ENCODE measurements at regions not wholly inside any gene's neighbourhood (a gene's known extent, or its start where the extent isn't known, plus 50 kb on each side); places are given as distances from the start of the nearest gene placed in this dataset.
A peak's percentile ranks its signal among the peaks of the same experiment; 100 is the strongest.
"Not testable (repeated sequence)": the region's sequence is repeated elsewhere in the genome, so short reads cannot be mapped to it uniquely, and the experiment has no call there.

DNA sequence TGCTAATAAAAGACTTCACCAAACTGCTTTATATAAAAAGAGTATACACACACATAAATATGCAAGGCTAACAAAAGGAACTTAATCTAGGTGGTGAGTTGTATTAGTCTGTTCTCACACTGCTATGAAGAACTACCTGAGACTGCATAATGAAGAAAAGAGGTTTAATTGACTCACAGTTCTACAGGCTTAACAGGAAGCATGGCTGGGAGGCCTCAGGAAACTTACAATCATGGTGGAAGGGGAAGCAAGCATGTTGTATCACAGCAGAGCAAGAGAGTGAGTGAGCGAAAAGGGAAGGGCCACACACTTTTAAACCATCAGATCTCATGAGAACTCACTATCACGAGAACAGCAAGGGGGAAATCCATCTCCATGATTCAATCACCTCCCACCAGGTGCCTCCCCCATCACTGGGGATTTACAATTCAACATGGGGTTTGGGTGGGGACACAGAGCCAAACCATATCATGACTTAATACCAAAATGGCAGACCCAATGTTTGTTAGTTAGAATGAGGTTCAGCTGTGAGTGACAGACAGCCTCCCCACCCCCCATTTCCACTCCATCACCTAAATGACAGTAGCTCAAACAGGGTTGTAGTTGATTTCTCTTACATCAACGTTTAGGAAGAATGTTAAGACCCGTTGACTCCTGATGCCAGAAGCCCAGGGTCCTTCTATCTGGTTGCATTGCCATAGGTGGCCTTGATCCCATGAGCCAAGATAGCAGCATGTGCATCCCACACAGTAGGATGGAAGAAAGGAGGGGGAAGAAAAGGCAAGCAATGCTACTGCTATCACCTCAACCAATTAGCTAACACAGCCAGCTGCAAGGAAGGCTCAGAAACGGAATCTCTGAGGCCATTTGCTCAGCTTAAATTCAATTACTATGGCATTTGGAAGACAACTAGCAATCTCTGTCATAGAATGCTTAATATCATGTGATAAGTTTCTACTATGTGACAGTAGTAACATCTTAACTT, 77.0 kb downstream of the CCDC71L start:
- DNase-seq (ENCODE audit: low spot score): no peak

DNA sequence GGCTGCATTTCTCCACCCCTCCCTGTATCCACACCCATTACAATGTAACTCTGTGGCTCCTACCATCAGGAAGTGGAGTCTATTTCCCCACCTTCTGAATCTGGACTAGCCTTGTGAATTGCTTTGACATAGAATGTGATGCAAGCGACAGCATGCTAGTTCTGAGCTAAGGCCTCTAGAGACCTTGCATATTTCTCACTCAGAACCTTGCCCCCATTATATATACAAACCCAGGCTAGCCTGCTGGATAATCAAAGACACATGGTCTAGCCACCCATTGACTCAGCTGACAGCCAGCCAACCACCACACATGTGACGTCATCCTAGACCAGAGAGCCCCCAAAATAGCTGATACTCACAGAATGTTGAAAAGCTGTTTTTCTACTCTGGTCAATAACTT, 77.9 kb downstream of the CCDC71L start:
- no peak for DNase-seq (ENCODE audit: low spot score)

DNA sequence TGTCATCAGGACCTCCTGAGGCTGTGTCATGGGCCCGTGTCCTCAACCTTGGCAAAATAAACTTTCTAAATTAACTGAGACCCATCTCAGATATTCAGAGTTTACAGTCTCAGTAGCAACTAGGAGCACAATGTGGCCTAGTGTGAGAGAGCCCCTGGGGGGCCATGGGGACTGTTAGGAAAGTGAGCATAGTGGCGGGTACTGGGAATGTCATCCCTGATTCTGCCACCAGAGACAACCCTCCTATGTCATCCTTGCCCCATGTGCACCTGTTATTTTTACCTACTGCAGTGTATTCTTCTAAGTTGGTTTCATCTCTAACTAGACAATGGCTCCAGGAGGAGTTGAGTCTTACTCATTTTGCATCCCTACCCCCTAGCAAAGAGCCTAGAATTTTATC, 78.6 kb downstream of the CCDC71L start:
- no peak for DNase-seq (ENCODE audit: low spot score)

DNA sequence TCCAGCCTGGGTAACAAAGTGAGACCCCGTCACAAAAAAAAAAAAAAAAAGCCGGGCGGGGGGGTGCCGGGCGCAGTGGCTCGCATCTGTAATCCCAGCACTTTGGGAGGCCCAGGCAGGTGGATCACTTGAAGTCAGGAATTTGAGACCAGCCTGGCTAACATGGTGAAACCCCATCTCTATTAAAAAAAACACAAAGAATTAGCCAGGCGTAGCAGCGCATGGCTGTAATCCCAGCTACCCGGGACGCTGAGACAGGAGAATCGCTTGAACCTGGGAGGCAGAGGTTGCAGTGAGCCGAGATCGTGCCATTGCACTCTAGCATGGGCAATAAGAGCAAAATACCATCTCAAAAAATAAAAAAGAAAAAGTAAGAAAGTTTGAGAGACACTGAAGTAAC, 81.9 kb downstream of the CCDC71L start:
- DNase-seq (ENCODE audit: low spot score): not testable (repeated sequence)

DNA sequence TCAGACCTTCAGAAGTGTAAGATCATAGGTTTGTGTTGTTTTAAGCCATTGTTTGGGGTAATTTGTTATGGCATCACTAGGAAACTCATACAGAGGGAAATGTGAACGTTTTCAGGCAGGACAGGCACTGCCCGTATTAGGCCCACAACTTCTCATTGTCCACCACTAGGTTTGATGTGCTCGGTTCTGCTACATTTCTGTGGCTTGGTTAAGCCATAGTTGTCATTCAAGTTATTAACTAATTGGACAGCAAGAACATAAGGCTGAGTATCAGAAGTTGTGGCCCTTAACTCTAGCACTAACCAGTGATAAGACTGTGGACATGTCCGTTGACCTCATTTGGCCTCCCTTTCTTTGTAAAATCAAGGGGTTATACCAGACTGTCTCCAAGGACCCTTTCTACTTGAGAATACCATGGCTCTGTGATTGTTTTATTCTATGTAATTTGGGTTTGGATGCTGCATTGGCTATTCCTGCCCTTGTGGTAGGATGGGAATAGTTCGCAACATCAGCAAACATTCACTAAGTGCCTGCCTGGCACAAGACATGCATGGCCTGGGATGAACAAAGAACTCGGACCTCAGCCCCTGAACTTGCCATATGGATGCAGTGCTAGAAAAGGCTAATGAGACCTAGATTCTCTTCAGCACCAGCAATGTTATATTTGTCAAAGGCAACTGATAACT, 85.7 kb downstream of the CCDC71L start:
- no peak for DNase-seq (ENCODE audit: low spot score)

DNA sequence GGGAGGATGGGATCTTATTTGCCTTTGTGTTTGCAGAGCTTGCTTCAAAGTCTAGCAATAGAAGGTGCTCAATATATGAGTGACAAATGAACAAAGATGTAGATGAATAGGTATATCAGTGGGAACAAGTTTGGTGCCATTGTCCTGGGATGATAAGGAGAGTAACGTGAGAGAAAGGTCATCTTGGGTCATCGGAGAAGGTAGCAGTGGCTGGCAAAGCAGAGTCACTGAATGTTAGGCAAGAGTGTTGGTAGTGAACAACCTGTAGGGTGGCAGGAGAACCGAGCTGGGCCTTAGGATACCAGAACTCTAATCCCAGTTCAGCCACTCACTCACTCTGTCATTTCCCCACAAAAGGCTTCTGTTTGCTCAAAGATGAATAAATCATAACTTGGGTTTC, 87.2 kb downstream of the CCDC71L start:
- DNase-seq (ENCODE audit: low spot score): no peak

DNA sequence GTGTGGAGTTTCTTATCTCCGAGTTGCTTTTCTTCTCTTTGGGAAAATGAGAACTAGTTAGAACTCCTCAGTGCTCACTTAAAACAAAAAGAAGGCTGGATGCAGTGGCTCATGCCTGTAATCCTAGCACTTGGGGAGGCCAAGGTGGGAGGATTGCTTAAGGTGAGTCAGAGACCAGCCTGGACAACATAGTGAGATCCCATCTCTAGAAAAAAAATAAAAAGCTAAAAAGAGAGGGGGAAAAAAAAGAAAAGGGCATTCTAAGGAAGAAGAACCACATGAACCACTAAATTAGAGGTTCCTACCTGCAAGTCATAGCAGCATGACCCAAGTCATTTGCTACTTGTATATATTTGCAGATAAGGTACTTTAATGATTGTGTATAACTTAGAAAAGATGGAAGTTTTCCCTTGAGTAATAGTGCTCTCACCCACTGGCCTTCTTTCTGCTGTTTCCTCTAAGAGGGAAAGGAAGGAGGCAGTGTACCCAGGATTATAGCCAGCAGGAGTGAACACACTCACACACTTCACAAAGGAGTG, 87.8 kb downstream of the CCDC71L start:
- no peak for DNase-seq (ENCODE audit: low spot score)

DNA sequence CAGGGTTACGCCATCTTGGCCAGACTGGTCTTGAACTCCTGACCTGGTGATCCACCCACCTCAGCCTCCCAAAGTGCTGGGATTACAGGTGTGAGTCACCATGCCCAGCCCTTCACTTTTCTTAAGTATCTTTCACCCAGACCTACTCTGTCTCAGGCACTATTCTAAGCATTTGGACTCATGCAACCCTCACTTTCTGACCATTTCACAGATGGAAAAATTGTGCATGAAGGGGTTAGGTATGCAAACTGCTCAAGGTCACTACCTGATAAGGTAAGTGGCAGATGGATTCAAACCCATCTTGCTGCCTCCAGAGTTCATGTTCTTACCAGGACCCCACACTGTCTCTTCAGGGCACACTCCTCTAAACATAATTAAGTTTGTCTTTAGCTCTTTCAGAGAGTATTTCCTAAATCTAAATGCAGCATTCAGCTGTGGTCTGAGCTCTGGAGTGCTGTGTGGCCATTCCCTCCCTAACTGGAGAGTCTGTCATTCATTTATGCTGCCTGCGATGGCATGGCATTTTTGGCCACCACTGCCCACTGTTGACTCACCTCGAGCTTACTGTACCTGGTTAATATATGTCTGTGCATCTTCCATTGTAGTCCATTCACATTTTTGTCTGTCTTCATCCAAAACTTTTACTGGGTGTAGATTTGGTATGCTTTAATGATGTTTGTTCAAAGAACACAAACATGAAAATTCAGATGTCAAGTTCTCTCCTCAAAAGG, 88.4 kb downstream of the CCDC71L start:
- no peak for DNase-seq (ENCODE audit: low spot score)

DNA sequence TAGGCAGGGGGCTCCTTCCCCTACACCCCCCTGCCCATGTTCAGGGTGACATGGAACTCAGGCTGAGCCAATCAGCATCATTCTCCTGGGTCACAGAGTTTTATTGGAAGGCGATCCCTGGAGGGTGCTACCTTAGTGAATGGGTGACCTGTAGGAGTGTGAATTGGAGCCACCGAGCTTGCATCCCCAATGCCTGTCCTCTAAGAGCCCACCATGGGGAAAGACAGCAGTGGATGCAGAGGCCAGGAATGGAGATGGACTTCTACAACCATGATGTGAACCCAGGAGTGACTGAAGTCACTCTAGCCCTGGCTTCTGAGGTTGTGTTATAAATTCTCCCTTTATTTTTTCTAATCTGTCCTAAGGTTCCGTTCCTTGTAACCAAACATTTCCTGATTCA, 89.4 kb downstream of the CCDC71L start:
- no peak for DNase-seq (ENCODE audit: low spot score)

DNA sequence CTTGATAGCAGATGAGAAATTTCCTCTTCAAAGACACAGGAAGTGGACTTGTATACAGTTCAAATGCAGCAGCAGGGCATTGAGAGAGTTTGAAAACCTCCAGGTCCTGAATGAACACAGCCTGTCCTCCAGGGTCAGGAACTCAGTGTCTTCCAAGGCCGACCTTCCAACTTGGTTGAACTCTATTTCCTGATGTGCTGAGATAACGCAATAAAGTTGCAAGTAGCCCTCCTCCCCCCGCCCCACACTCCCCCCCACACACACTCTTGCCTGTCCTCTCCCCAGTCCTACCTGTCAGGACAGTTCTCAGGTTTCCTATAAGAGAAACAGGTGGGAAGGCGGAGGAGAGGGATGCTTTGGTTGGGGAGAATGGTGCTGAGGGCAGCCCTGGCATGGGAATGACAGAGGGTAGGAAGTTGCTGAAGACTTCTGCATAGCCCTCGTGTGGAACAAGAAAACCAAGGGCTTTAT, 90.0 kb downstream of the CCDC71L start:
- DNase-seq (ENCODE audit: low spot score): no peak

DNA sequence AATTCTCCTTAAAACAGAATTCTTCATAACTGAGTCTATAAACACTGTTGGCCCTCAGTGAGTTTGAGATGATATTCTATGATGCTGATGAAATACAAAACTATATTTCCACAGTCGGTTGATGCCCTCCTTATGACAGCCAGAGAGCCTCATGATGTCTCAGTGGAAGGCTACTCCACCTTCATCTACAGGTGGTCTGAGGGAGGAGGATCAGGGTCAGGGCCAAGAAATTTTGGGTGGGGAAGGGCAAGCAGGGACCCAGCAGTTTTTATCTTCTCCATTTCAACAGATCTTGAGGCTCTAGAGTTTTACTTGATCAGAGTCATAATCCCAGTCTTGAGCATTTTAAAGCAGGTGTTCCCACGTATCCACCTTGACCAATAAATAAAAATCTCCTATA, 90.8 kb downstream of the CCDC71L start:
- DNase-seq (ENCODE audit: low spot score): no peak

DNA sequence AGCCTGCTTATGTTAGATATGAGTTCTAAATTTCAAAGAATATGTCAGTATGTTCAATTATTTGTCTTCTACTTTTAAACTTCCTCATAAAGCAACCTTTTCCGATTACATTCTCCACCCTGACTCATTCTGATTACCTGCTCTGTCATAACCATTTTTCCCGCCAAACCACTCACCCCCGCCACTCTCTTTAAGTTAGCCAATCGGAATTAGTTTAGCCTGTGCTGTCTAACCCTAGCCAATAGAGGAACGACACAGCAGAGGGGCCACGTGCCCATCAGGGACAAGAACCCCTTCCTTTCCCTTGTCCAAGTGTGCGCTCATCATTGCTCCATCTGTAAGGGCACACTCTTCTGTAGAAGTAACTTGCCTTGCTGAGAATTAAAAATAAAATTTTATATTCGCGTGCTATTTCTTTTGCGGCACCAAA, 91.4 kb downstream of the CCDC71L start:
- DNase-seq (ENCODE audit: low spot score): no peak

DNA sequence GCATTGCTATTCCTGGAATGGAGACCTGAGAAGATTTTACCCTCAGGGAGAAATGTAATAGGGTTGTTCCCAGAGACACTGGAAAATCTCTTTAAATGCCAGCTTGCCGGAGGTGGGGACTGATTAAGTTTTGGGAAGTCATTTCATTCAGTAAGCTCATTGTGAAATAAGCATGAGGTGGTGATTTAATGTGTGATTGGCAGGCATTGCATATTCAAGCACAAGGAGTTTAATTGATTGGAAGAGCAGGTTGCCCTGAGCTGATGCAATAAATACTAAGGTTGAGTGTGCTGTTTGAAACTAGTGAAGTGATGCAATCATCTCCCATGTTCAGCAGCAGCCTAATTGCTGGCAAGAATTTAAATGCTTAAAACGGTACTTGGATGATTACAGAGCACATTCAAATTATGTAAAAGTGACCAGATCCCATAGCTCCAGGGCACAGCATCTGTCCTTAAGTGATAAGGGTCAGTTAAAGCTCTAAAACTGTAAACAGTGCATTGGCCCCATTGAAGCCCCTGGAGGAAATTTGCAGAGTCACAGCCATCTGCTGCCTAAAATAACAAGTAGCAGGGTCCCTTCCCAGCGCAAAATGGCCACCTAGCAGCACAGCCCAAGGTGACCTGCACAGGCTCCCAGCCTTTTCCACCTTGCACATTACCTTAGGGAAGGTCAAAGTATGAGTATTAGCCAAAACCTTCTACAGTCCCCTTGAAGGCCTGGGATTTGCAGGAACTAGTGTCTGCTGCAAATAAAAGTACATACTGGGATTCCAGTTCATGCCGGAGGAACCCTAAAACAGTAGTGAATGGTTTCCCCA, 92.1 kb downstream of the CCDC71L start:
- DNase-seq (ENCODE audit: low spot score): peak; percentile 4

DNA sequence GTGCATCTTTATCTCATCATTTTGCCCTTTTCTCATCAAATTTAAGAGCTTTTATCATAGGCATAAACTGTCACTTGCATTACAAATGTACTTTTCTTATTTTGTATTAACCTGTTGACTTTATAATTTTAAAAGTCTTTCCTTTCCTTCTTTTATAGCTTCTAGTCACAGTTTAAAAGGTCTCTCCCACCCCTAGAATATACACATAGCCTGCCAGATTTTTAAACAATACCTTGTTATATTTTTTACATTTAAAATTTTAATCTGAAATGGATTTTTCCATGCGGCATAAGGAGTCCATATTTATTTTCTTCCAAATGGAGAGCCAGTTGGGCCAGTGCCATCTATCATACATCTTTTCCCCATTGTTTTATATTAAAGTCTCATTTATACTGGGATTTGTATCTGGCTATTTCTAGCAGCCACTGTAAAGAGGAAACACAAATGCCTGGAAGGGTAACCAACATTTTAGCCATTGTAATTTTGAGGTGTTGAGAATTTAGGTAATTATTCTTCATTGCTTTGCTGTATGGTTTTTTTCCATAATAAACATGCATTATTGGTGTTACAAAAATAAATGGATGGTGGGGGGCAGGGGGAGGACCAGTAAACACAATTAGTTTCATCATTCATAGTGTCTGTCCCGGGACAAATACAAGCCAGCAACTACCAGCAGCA, 92.8 kb downstream of the CCDC71L start:
- no peak for DNase-seq (ENCODE audit: low spot score)

DNA sequence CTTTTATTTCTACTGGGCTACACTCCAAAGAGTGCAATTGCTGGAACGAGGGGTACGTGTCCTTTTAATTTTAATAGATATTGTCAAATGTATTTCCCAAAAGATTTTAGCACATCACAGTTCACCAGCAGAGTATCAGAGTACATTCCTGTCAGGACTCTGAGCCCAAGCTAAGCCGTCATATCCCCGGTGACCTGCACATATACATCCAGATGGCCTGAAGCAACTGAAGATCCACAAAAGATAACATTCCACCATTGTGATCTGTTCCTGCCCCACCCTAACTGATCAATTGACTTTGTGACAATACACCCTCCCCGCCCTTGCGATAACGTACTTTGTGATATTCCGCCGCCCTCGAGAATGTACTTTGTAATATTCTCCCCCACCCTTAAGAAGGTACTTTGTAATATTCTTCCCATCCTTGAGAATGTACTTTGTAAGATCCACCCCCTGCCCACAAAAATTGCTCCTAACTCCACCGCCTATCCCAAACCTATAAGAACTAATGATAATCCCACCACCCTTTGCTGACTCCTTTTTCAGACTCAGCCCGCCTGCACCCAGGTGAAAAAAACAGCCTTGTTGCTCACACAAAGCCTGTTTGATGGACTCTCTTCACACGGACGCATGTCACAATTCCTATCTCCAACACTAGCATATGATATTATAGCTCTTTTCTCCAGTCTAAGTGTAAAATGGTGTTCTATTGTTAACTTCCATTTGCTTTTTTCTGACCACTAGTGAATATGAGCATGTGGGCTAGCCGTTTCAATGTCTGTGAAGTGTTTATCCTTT, 93.6 kb downstream of the CCDC71L start:
- not testable (repeated sequence) for DNase-seq (ENCODE audit: low spot score)

DNA sequence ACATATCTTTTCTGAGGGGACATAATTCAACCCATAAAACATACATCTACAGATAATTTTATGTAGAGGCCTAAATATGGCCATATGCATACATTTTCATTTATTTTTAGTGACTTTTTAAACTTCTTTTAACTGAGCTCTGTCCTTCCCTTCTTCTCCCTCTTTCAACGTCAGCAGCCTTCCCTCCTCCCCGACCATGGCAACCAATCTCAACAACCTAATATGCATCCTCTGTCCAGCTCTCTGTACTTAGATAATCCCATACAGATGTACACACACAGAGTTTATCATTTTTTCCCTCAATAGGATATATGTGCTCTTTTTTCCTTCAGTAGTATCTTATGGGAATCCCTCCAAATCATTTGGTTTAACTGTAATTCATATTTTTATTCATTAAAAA, 94.3 kb downstream of the CCDC71L start:
- DNase-seq (ENCODE audit: low spot score): no peak

DNA sequence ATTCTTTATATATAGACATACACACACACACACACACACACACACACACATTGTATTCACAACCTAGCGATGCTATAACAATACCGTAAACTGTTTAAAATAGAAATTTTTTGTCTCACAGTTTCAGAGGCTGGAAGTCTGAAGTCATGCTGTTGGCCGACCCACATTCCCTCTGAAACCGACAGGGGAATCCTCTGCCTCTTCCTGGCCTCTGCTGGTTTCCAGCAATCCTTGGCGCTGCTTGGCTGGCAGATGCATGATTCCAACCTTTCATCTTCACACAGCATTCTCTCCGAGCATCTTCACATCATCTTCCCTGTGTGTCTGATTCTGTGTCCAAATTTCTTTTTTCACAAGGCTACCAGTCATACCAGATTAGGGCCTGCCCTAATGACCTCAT, 94.8 kb downstream of the CCDC71L start:
- no peak for DNase-seq (ENCODE audit: low spot score)

DNA sequence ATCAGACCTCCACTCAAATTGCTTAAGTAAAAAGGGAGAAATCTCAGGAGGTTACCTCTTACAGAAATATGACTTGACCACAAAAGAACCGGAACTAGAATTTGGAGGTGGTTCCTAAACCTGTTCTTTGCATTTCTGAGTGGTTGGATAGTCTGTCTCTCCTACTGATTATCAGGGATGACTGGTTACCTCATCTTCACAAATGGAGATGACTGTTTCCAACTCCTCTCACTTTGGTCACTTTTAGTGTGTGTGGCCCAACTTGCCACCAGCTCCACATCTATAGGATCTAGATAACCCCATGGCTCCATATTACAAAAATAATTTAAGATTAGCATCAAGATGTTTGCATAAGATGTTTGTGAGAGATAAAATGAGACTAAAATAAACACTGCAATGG, 95.5 kb downstream of the CCDC71L start:
- no peak for DNase-seq (ENCODE audit: low spot score)

DNA sequence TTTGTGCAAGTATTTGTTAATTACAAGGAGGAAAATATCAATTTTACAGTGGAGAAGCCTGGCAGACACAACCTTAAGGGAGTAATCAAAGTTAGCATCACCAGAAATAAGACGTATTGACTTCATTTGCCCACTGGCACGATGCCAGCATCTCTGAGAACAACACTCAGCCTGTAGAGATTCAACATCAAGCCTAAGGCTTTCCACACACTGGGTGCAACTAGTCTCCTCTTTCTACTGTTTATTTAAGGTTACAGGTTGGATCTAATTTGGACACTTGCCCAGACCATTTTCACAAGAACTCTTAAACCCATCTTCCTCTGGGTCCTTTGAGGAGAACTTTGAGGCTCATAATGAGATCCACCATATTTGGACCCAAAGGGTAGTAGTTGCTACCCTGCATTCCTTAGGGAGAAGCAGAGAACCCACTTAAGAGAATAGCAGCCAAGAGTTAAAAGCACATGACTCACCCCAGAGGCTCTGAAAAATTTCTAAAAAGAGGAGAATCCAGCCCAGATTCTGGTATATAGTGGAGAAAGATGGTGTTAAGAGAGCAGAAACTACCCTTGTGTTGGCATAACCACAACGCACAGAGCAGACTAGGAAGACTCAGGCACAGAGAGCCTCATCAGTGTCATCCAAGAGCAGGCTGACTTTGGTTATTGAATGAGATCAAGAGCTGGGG, 97.3 kb downstream of the CCDC71L start:
- DNase-seq (ENCODE audit: low spot score): no peak

All from Ammon's horn (tissue), 1 donor.